ENCODE measurements at regions not wholly inside any gene's neighbourhood (a gene's known extent, or its start where the extent isn't known, plus 50 kb on each side); places are given as distances from the start of the nearest gene placed in this dataset.
"Not testable (repeated sequence)": the region's sequence is repeated elsewhere in the genome, so short reads cannot be mapped to it uniquely, and the experiment has no call there.

GRCh38 chr2:166651080-166651675, 157.1 kb upstream of the SCN7A start:
- no peaks in the 10 kb centered on the region for H3K36me3 Mint-ChIP-seq (ENCODE audit: low read depth)
- CTCF ChIA-PET: no interaction called here
- H3K4me3 Mint-ChIP-seq: no peak overlapping the region
- H3K27ac Mint-ChIP-seq: no peak overlapping the region
- H3K4me1 Mint-ChIP-seq: no peaks in the 10 kb centered on the region
- H3K9me3 Mint-ChIP-seq: no peaks in the 10 kb centered on the region
- H3K27me3 Mint-ChIP-seq: no peaks in the 10 kb centered on the region
- POLR2A ChIA-PET: no interaction called here
- no peak for DNase-seq

GRCh38 chr2:166647935-166648334, 153.9 kb upstream of the SCN7A start:
- no peaks in the 10 kb centered on the region for H3K9me3 Mint-ChIP-seq
- H3K4me1 Mint-ChIP-seq: no peaks in the 10 kb centered on the region
- H3K27ac Mint-ChIP-seq: no peak overlapping the region
- POLR2A ChIA-PET: no interaction called here
- no peak for DNase-seq
- CTCF ChIA-PET: no interaction called here
- H3K36me3 Mint-ChIP-seq (ENCODE audit: low read depth): no peaks in the 10 kb centered on the region
- H3K4me3 Mint-ChIP-seq: no peak overlapping the region
- H3K27me3 Mint-ChIP-seq: no peaks in the 10 kb centered on the region

GRCh38 chr2:166643980-166644379, 149.9 kb upstream of the SCN7A start:
- no peaks in the 10 kb centered on the region for H3K4me1 Mint-ChIP-seq
- no peaks in the 10 kb centered on the region for H3K9me3 Mint-ChIP-seq
- POLR2A ChIA-PET: no interaction called here
- CTCF ChIA-PET: no interaction called here
- no peak overlapping the region for H3K27ac Mint-ChIP-seq
- no peaks in the 10 kb centered on the region for H3K36me3 Mint-ChIP-seq (ENCODE audit: low read depth)
- no peaks in the 10 kb centered on the region for H3K27me3 Mint-ChIP-seq
- no peak for DNase-seq
- H3K4me3 Mint-ChIP-seq: no peak overlapping the region

DNA sequence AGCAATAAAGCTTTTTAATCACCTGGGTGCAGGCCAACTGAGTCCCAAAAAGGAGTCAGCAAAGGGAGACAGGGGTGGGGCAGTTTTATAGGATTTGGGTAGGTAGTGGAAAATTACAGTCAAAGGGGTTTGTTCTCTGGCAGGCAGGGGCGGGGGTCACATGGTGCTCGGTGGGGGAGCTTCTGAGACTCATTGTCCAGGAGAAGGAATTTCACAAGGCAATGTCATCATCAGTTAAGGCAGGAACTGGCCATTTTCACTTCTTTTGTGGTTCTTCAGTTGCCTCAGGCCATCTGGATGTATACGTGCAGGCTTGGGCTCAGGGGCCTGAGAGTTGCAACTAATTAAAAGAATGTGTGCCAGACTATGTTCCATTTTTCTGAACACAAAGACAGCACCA, 147.5 kb upstream of the SCN7A start:
- H3K27me3 Mint-ChIP-seq; H3K9me3 Mint-ChIP-seq; POLR2A ChIA-PET; H3K4me3 Mint-ChIP-seq; H3K4me1 Mint-ChIP-seq; H3K36me3 Mint-ChIP-seq (ENCODE audit: low read depth); H3K27ac Mint-ChIP-seq; CTCF ChIA-PET; DNase-seq: not testable (repeated sequence)

DNA sequence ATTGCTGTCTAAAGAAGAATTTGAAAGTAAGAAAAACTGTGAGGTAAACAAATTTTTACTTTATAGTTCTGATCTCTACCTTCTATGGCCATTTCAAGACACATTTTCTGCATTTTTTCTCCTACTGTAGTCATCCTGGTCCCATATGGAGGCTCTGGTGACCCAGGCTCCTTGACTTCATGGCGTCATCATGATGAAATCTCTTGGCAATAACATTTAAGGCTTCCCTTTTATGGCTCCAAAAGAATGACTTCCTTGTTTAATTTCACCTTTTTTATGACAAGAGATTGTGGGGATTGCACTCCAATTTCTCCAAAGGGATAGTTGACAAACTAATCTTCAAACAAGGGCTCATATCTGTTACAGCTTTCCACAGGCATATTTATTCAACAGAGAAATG, 143.0 kb upstream of the SCN7A start:
- ChIA-PET CTCF (no interaction called here), POLR2A (no interaction called here)
- Mint-ChIP-seq H3K27ac (no peak overlapping the region), H3K27me3 (no peaks in the 10 kb centered on the region), H3K4me1 (no peaks in the 10 kb centered on the region), H3K36me3 (ENCODE audit: low read depth) (no peaks in the 10 kb centered on the region), H3K9me3 (no peaks in the 10 kb centered on the region), H3K4me3 (no peak overlapping the region)
- DNase-seq: no peak

DNA sequence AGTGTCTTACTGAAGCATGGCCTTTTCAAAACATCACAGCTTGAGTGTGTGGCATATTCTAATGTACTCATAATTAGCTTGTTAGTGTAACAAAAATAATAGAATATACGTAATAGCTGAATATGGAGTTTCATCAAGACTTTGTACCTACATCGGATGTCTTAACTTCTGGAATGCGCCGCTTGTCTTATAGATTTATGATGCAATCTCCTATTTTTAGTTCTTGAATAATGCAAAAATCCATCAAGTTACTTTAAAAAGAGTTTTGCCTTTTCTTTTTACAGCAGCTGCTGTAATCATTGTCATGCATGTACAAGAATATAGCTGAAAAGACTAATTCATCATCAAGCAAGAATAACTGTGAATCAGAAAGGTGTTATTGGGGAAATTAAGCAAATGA, 140.7 kb upstream of the SCN7A start:
- Mint-ChIP-seq H3K4me1 (no peaks in the 10 kb centered on the region), H3K27ac (no peak overlapping the region), H3K4me3 (no peak overlapping the region), H3K27me3 (no peaks in the 10 kb centered on the region), H3K36me3 (ENCODE audit: low read depth) (no peaks in the 10 kb centered on the region), H3K9me3 (no peaks in the 10 kb centered on the region)
- no peak for DNase-seq
- ChIA-PET CTCF (no interaction called here), POLR2A (no interaction called here)

GRCh38 chr2:166632616-166633015, 138.6 kb upstream of the SCN7A start:
- CTCF ChIA-PET: no interaction called here

GRCh38 chr2:166628478-166629136, 134.6 kb upstream of the SCN7A start:
- H3K9me3 Mint-ChIP-seq: no peaks in the 10 kb centered on the region
- H3K4me1 Mint-ChIP-seq: no peaks in the 10 kb centered on the region
- H3K4me3 Mint-ChIP-seq: no peak overlapping the region
- H3K36me3 Mint-ChIP-seq (ENCODE audit: low read depth): no peaks in the 10 kb centered on the region
- DNase-seq: no peak
- ChIA-PET CTCF (no interaction called here), POLR2A (no interaction called here)
- no peak overlapping the region for H3K27ac Mint-ChIP-seq
- H3K27me3 Mint-ChIP-seq: no peaks in the 10 kb centered on the region

More at GRCh38 chr2:166632616-166633015, 138.6 kb upstream of the SCN7A start:
- H3K4me1 Mint-ChIP-seq: no peaks in the 10 kb centered on the region
- H3K4me3 Mint-ChIP-seq: no peak overlapping the region
- H3K27ac Mint-ChIP-seq: no peak overlapping the region
- H3K9me3 Mint-ChIP-seq: no peaks in the 10 kb centered on the region
- H3K36me3 Mint-ChIP-seq (ENCODE audit: low read depth): no peaks in the 10 kb centered on the region
- H3K27me3 Mint-ChIP-seq: no peaks in the 10 kb centered on the region
- POLR2A ChIA-PET: no interaction called here
- DNase-seq: no peak

- H3K4me3 Mint-ChIP-seq: no peak overlapping the region
- CTCF ChIA-PET: no interaction called here
- DNase-seq: no peak
- H3K27me3 Mint-ChIP-seq: no peaks in the 10 kb centered on the region
- POLR2A ChIA-PET: no interaction called here
- no peaks in the 10 kb centered on the region for H3K36me3 Mint-ChIP-seq (ENCODE audit: low read depth)
- no peaks in the 10 kb centered on the region for H3K4me1 Mint-ChIP-seq
- H3K27ac Mint-ChIP-seq: no peak overlapping the region
- H3K9me3 Mint-ChIP-seq: no peaks in the 10 kb centered on the region
Measured at GRCh38 chr2:166627893-166628292, 133.8 kb upstream of the SCN7A start.

DNA sequence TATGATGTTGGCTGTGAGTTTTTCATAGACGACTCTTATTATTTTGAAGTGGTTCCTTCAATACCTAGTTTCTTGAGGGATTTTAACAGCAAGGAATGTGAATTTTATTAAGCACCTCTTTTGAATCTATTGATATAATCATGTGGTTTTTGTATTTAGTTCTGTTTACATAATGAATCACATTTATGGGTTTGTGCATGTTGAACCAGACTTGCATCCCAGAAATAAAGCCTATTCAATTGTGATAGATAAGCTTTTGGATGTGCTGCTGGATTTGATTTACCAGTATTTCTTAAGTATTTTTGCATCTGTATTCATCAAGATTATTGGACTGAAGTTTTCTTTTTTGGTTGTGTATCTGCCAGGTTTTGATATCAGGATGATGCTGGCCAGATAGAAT, 131.6 kb upstream of the SCN7A start:
- no peak overlapping the region for H3K4me3 Mint-ChIP-seq
- H3K27ac Mint-ChIP-seq: no peak overlapping the region
- ChIA-PET POLR2A (no interaction called here), CTCF (no interaction called here)
- DNase-seq: no peak
- peaks cover 2% of the 10 kb centered on the region for H3K4me1 Mint-ChIP-seq
- H3K36me3 Mint-ChIP-seq (ENCODE audit: low read depth): no peaks in the 10 kb centered on the region
- no peaks in the 10 kb centered on the region for H3K27me3 Mint-ChIP-seq
- H3K9me3 Mint-ChIP-seq: no peaks in the 10 kb centered on the region

GRCh38 chr2:166614503-166614902, 120.5 kb upstream of the SCN7A start:
- H3K36me3 Mint-ChIP-seq (ENCODE audit: low read depth): no peaks in the 10 kb centered on the region
- H3K9me3 Mint-ChIP-seq: peaks cover 2% of the 10 kb centered on the region
- no peak overlapping the region for H3K4me3 Mint-ChIP-seq
- CTCF ChIA-PET: no interaction called here
- H3K27me3 Mint-ChIP-seq: peaks cover 7% of the 10 kb centered on the region
- no peak overlapping the region for H3K27ac Mint-ChIP-seq
- no peaks in the 10 kb centered on the region for H3K4me1 Mint-ChIP-seq
- no peak for DNase-seq
- POLR2A ChIA-PET: no interaction called here

- Mint-ChIP-seq H3K27me3 (peaks cover 7% of the 10 kb centered on the region), H3K27ac (no peak overlapping the region), H3K4me3 (no peak overlapping the region), H3K36me3 (ENCODE audit: low read depth) (no peaks in the 10 kb centered on the region), H3K4me1 (no peaks in the 10 kb centered on the region), H3K9me3 (no peaks in the 10 kb centered on the region)
- DNase-seq: no peak
- CTCF ChIA-PET: no interaction called here
- POLR2A ChIA-PET: no interaction called here
Measured at GRCh38 chr2:166614029-166614428, 120.0 kb upstream of the SCN7A start.

DNA sequence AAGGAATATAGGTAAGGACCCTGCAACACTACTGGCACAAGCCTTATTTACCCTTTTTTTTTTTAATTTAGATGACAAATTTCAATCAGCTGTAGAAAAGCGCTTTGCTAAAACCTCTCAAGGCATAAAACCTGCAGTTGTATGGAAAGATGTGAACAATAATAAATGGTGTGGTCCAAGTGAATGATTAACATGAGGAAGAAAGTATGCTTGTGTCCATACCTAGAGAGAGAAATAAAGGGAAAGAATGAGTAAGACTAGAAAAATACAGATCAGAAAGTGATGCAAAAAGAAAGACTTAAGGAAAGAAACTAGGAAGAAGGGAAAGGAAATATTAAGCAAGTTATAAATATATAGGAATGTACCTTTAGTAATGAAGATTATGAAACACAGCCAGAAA, 119.2 kb upstream of the SCN7A start:
- no peak overlapping the region for H3K27ac Mint-ChIP-seq
- POLR2A ChIA-PET: no interaction called here
- CTCF ChIA-PET: no interaction called here
- no peaks in the 10 kb centered on the region for H3K9me3 Mint-ChIP-seq
- no peak for DNase-seq
- no peaks in the 10 kb centered on the region for H3K36me3 Mint-ChIP-seq (ENCODE audit: low read depth)
- H3K27me3 Mint-ChIP-seq: peaks cover 7% of the 10 kb centered on the region
- no peaks in the 10 kb centered on the region for H3K4me1 Mint-ChIP-seq
- H3K4me3 Mint-ChIP-seq: no peak overlapping the region

DNA sequence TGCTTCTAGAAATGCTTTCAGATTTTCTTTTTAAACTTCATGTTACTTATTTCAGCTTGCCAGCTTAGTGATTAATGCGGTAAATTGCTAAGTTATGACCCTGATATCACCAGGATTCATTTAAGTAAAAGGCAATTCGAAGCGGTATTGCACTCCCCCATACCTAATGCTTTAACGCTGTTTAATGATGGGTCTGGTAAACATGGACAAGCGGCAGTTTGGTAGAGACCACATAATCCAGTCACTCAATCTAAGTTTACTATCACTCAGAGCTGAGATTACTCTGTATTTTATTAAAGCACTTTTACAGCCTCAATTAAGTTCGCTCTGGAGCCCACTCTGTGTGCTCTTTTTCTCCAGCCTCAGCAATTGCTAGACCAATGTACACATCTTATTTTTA, 118.2 kb upstream of the SCN7A start:
- ChIA-PET POLR2A (no interaction called here), CTCF (no interaction called here)
- Mint-ChIP-seq H3K27ac (no peak overlapping the region), H3K9me3 (no peaks in the 10 kb centered on the region), H3K27me3 (peaks cover 7% of the 10 kb centered on the region), H3K4me1 (no peaks in the 10 kb centered on the region), H3K36me3 (ENCODE audit: low read depth) (no peaks in the 10 kb centered on the region), H3K4me3 (no peak overlapping the region)
- DNase-seq: no peak
